Mammary epithelial cell (primary cell): ENCODE measurements at regions not wholly inside any gene's neighbourhood (a gene's known extent, or its start where the extent isn't known, plus 50 kb on each side); places are given as distances from the start of the nearest gene placed in this dataset.

Source experiments
- CTCF ChIP-seq, 2 donors: IDR thresholded peaks in 1 of 2; conservative IDR thresholded peaks in 1 of 2; 2 replicates each; pipeline ENCODE4 v1.5.1; 2011 to 2012; ENCODE audit warnings: inconsistent platforms in 2 of 2, low read length in 2 of 2, mild to moderate bottlenecking in 2 of 2, control low read depth in 1 of 2, low read depth in 1 of 2; ENCODE audit not compliant: insufficient read depth in 1 of 2; ENCODE audit errors: extremely low read depth in 1 of 2
- EZH2 ChIP-seq: IDR thresholded peaks from 2 replicates; pipeline ENCODE4 v1.6.1; 2012; ENCODE audit warnings: low read length, inconsistent platforms, borderline replicate concordance

- TF ChIP-seq CTCF (conservative IDR thresholded peaks at IDR 0.05 in 1 of 2, IDR thresholded peaks at IDR 0.05 in 1 of 2; ENCODE audit: extremely low read depth in 1 of 2, insufficient read depth in 1 of 2, low read depth in 1 of 2, low read length in 2 of 2) (no peak), EZH2 (no peak)
Measured at GRCh38 chr6:169368200-169368599, 114.6 kb upstream of the THBS2 start.
